ENCODE measurements at regions not wholly inside any gene's neighbourhood (a gene's known extent, or its start where the extent isn't known, plus 50 kb on each side); places are given as distances from the start of the nearest gene placed in this dataset.

GRCh38 chr3:72659596-72659995 lies 188.6 kb downstream of the SHQ1 start:
- TF ChIP-seq CHD2 (IDR thresholded peaks at IDR 0.05; ENCODE audit: low read length, partially characterized antibody) (no peak), NFE2L2 (conservative IDR thresholded peaks at IDR 0.05; ENCODE audit: low read length) (no peak), TP53 (CRISPR knock-in tag; IDR thresholded peaks at IDR 0.05) (no peak), MYC (IDR thresholded peaks at IDR 0.05; ENCODE audit: borderline replicate concordance, low read length) (no peak), E2F6 (IDR thresholded peaks at IDR 0.05; ENCODE audit: borderline replicate concordance, low read depth) (no peak), NR3C1 (IDR thresholded peaks at IDR 0.05) (no peak), SREBF2 (IDR thresholded peaks at IDR 0.05) (no peak), CBX2 (IDR thresholded peaks at IDR 0.05; ENCODE audit: borderline replicate concordance, low read depth) (no peak), ZNF302 (CRISPR knock-in tag; IDR thresholded peaks at IDR 0.05) (no peak), HMGXB4 (CRISPR knock-in tag; IDR thresholded peaks at IDR 0.05; ENCODE audit: borderline replicate concordance) (no peak), FOSL2 (IDR thresholded peaks at IDR 0.05) (no peak), FOSL2 (CRISPR knock-in tag; IDR thresholded peaks at IDR 0.05) (no peak)

GRCh38 chr3:72659188-72659587 lies 189.1 kb downstream of the SHQ1 start:
- peak overlapping the region in 1 of 2 experiments; percentile 78; a peak in 1 of 6 replicates for H3K27ac ChIP-seq
- H3K4me2 ChIP-seq, result no peak overlapping the region
- no peak for FAIRE-seq
- no peak for ATAC-seq
- no peak for DNase-seq (ENCODE audit: low read depth in 1 of 2, low spot score in 1 of 2)
- no peaks in the 10 kb centered on the region for H3K9me3 ChIP-seq
- ChIA-PET POLR2A (no interaction called here), CTCF (interaction anchor here (1.1 kb wide), 1 partner anchor 189 kb away, joined by 3 read pairs; no protein-coding TSS in a partner anchor)
- no peak overlapping the region for H3K4me3 ChIP-seq
- TF ChIP-seq RFX5 (IDR thresholded peaks at IDR 0.05), result no peak
- TF ChIP-seq FOSB (CRISPR knock-in tag; IDR thresholded peaks at IDR 0.05), result no peak
- TF ChIP-seq EHMT2 (IDR thresholded peaks at IDR 0.05; ENCODE audit: low read depth), result no peak
- TF ChIP-seq ZC3H11A (IDR thresholded peaks at IDR 0.05), result no peak
- no peak for TF ChIP-seq REST (IDR thresholded peaks at IDR 0.05)
- no peak for TF ChIP-seq HES2 (IDR thresholded peaks at IDR 0.05)
- no peak for TF ChIP-seq CBX2 (IDR thresholded peaks at IDR 0.05; ENCODE audit: borderline replicate concordance, low read depth)
- no peak for TF ChIP-seq CBX8 (IDR thresholded peaks at IDR 0.05)
- no peak for TF ChIP-seq HEYL (CRISPR knock-in tag; IDR thresholded peaks at IDR 0.05)
- TF ChIP-seq KDM1A (IDR thresholded peaks at IDR 0.05; ENCODE audit: low read depth), result no peak
- no peak for TF ChIP-seq PHF8 (IDR thresholded peaks at IDR 0.05; ENCODE audit: borderline replicate concordance, low read depth)
- no peak for TF ChIP-seq CHD4 (IDR thresholded peaks at IDR 0.05; ENCODE audit: borderline replicate concordance)
- TF ChIP-seq NR3C1 (IDR thresholded peaks at IDR 0.05), result no peak
- no peak for TF ChIP-seq BHLHE40 (IDR thresholded peaks at IDR 0.05; ENCODE audit: low read depth, low read length)
- WGBS (ENCODE audit: missing lambda C conversion rate), result 83% methylated on average over 5 of the region's 5 CpGs
- peaks cover 26% of the 10 kb centered on the region for H3K4me1 ChIP-seq

More at GRCh38 chr3:72659596-72659995, 188.6 kb downstream of the SHQ1 start:
- H3K4me3 ChIP-seq, result no peak overlapping the region
- FAIRE-seq, result no peak
- peak overlapping the region; percentile 57; the same call in 2 of the 3 replicates for H3K4me2 ChIP-seq
- DNase-seq (ENCODE audit: low read depth in 1 of 2, low spot score in 1 of 2), result no peak
- 43% methylated on average over 3 of the region's 3 CpGs for WGBS (ENCODE audit: missing lambda C conversion rate)
- ATAC-seq, result no peak
- ChIA-PET CTCF (interaction anchor here (1.1 kb wide), 1 partner anchor 189 kb away, joined by 3 read pairs; no protein-coding TSS in a partner anchor), POLR2A (no interaction called here)
- peak overlapping the region in 1 of 2 experiments; percentile 78; a peak in 3 of 6 replicates for H3K27ac ChIP-seq
- H3K9me3 ChIP-seq, result no peaks in the 10 kb centered on the region
- H3K4me1 ChIP-seq, result peaks cover 26% of the 10 kb centered on the region
